K562 (cell line): ENCODE measurements at regions not wholly inside any gene's neighbourhood (a gene's known extent, or its start where the extent isn't known, plus 50 kb on each side); places are given as distances from the start of the nearest gene placed in this dataset.

Experiments used
- ATAC-seq: fragments of 200-7000 bp; cut with Tn5 transposase; 3 replicates; pipeline ENCODE4 v1.9.1; 2020; ENCODE audit warnings: moderate library complexity
- BruUV-seq: library from RNA; stranded (reverse); fragments of 400-500 nt; replicated peaks from 2 replicates; lab custom pipeline; 2021; lab: Mats Ljungman, UMichigan
- CTCF ChIA-PET: fragments of 300-600 bp; formaldehyde crosslinking; extraction: SDS; loops from one replicate; lab custom pipeline; 2021; ENCODE audit warnings: low intra/inter-chr PET ratio; lab: Yijun Ruan, JAX
- POLR2A ChIA-PET: fragments of 300-600, 350-650 bp; sonication (Branson Sonifier 250); formaldehyde crosslinking; extraction: SDS; loops from one replicate; lab custom pipeline; 2021; ENCODE audit warnings: antibody characterized with exemption, inconsistent platforms; lab: Yijun Ruan, JAX
- DNase-seq, 4 experiments: peaks; one replicate each; pipeline versions ENCODE4 v3.0.0 to v3.0.0-alpha.2; 2011 to 2018; ENCODE audit warnings: low spot score in 3 of 4, mixed read lengths in 3 of 4; ENCODE audit errors: extremely low read depth in 1 of 4
- FAIRE-seq: peaks from 2 replicates; lab custom pipeline; 2011; peaks lifted over from hg19 to GRCh38; lab: Jason Lieb, UNC
- H2AFZ ChIP-seq: 2 replicates; pipeline ENCODE4 v1.6.0; 2011; ENCODE audit warnings: low read depth, low read length, control low read depth, inconsistent platforms
- H3K27ac ChIP-seq: fragments of 200-600 bp; 3 replicates; pipeline ENCODE4 v1.8.0; 2011; ENCODE audit warnings: low read depth, mild to moderate bottlenecking, control low read depth, inconsistent platforms, low read length, moderate library complexity, mixed read lengths; ENCODE audit errors: extremely low read depth
- H3K27me3 ChIP-seq, 2 experiments: fragments of 300-600 bp in 1 of 2; 2 replicates in 1 of 2; 3 replicates in 1 of 2; pipeline versions ENCODE4 v1.6.0 to v1.8.0; 2011; ENCODE audit warnings: inconsistent platforms in 2 of 2, low read length in 2 of 2, mild to moderate bottlenecking in 1 of 2, mixed read lengths in 1 of 2, moderate library complexity in 1 of 2; ENCODE audit not compliant: control insufficient read depth in 2 of 2, insufficient read depth in 2 of 2
- H3K36me3 ChIP-seq: fragments of 300-600 bp; 3 replicates; pipeline ENCODE4 v1.8.0; 2011; ENCODE audit warnings: mild to moderate bottlenecking, low read length, inconsistent platforms; ENCODE audit not compliant: control insufficient read depth, insufficient read depth
- H3K4me1 ChIP-seq, 2 experiments: fragments of 200-600 bp in 1 of 2; replicated peaks in 1 of 2; 2 replicates in 1 of 2; 3 replicates in 1 of 2; pipeline versions ENCODE4 v1.5.1 to v1.8.0; 2011; ENCODE audit warnings: inconsistent platforms in 2 of 2, low read length in 2 of 2, mild to moderate bottlenecking in 1 of 2, mixed read lengths in 1 of 2, moderate library complexity in 1 of 2; ENCODE audit not compliant: control insufficient read depth in 2 of 2, insufficient read depth in 2 of 2
- H3K4me2 ChIP-seq: 2 replicates; pipeline ENCODE4 v1.6.1; 2011; ENCODE audit warnings: low read length, control low read depth, inconsistent platforms, mixed read lengths; ENCODE audit not compliant: insufficient read depth
- H3K4me3 ChIP-seq: fragments of 200-600 bp; sonication (generic), shearing (Covaris generic); 2 replicates; pipeline ENCODE4 v1.5.1; 2016; ENCODE audit warnings: control low read depth, inconsistent platforms
- H3K79me2 ChIP-seq: fragments of 200-600 bp; 3 replicates; pipeline ENCODE4 v1.8.0; 2011; ENCODE audit warnings: low read length, inconsistent platforms; ENCODE audit not compliant: control insufficient read depth, insufficient read depth
- H3K9ac ChIP-seq, 2 experiments: 2 replicates each; pipeline versions ENCODE4 v1.6.0 to v1.6.1; 2011; ENCODE audit warnings: low read depth in 2 of 2, low read length in 2 of 2, control low read depth in 1 of 2, inconsistent platforms in 1 of 2, mild to moderate bottlenecking in 1 of 2, mixed read lengths in 1 of 2; ENCODE audit not compliant: insufficient read depth in 1 of 2
- H3K9me1 ChIP-seq: one replicate; pipeline ENCODE4 v1.6.0; 2011; ENCODE audit warnings: inconsistent platforms, mild to moderate bottlenecking, low read length, moderate library complexity; ENCODE audit not compliant: control insufficient read depth, insufficient read depth
- H3K9me3 ChIP-seq: replicated peaks from 2 replicates; pipeline ENCODE4 v1.5.1; 2011; ENCODE audit warnings: low read depth, low read length, inconsistent platforms; ENCODE audit not compliant: control insufficient read depth, insufficient read depth
- H4K20me1 ChIP-seq: replicated peaks from 2 replicates; pipeline ENCODE4 v1.6.1; 2011; ENCODE audit warnings: low read length, inconsistent platforms, mixed read lengths; ENCODE audit not compliant: control insufficient read depth, insufficient read depth
- ADNP ChIP-seq: fragments of 200-800 bp; sonication (Bioruptor generic); IDR thresholded peaks from 2 replicates; pipeline ENCODE4 v1.6.1; 2016; ENCODE audit warnings: missing genetic modification characterization, missing compliant biosample characterization
- BACH1 ChIP-seq: fragments of 200-800 bp; sonication (Bioruptor generic); IDR thresholded peaks from 2 replicates; pipeline ENCODE4 v1.6.1; 2016; ENCODE audit warnings: missing genetic modification characterization, missing compliant biosample characterization
- CCNT2 ChIP-seq: IDR thresholded peaks from 2 replicates; pipeline ENCODE4 v1.6.1; 2011; ENCODE audit warnings: borderline replicate concordance, low read depth, mild to moderate bottlenecking, moderate library complexity, mixed read lengths, low read length; ENCODE audit not compliant: insufficient read length; ENCODE audit errors: extremely low read depth
- ETV1 ChIP-seq: fragments of 450-650 bp; conservative IDR thresholded peaks from 2 replicates; pipeline ENCODE4 v1.6.1; 2016; ENCODE audit warnings: missing genetic modification characterization, control low read depth, low read depth, missing compliant biosample characterization
- FOXK1 ChIP-seq: sonication (generic); formaldehyde crosslinking; IDR thresholded peaks from 2 replicates; pipeline ENCODE4 v1.8.0; 2022; ENCODE audit warnings: missing genetic modification reagents, mild to moderate bottlenecking, borderline replicate concordance
- FUS ChIP-seq: fragments of 200-400 bp; formaldehyde crosslinking; optimal IDR thresholded peaks from 2 replicates; pipeline ENCODE3; 2017; ENCODE audit warnings: low read depth, low read length
- MEIS2 ChIP-seq: fragments of 450-650 bp; IDR thresholded peaks from 2 replicates; pipeline ENCODE4 v1.6.1; 2014; ENCODE audit warnings: mild to moderate bottlenecking; ENCODE audit not compliant: partially characterized antibody
- NFXL1 ChIP-seq: fragments of 450-650 bp; formaldehyde crosslinking; IDR thresholded peaks from 2 replicates; pipeline ENCODE4 v1.4.0; 2021; ENCODE audit warnings: mild to moderate bottlenecking
- OTX1 ChIP-seq: fragments of 450-650 bp; formaldehyde crosslinking; IDR thresholded peaks from 2 replicates; pipeline ENCODE4 v1.4.0; 2022; ENCODE audit warnings: mild to moderate bottlenecking
- RBM22 ChIP-seq: fragments of 200-400 bp; formaldehyde crosslinking; IDR thresholded peaks from 2 replicates; pipeline ENCODE4 v1.6.1; 2018; ENCODE audit warnings: low read length, low read depth; ENCODE audit not compliant: poor library complexity, severe bottlenecking
- SREBF2 ChIP-seq: sonication (generic); formaldehyde crosslinking; IDR thresholded peaks from 2 replicates; pipeline ENCODE4 v1.4.0; 2020; ENCODE audit warnings: mild to moderate bottlenecking, missing genetic modification reagents
- TAF7 ChIP-seq: fragments of 450-650 bp; IDR thresholded peaks from 2 replicates; pipeline ENCODE4 v1.6.1; 2016; ENCODE audit warnings: missing genetic modification characterization, missing compliant biosample characterization
- ZC3H4 ChIP-seq: sonication (generic); formaldehyde crosslinking; IDR thresholded peaks from 2 replicates; pipeline ENCODE4 v1.9.0; 2021; ENCODE audit warnings: missing genetic modification reagents, borderline replicate concordance
- ZNF175 ChIP-seq: fragments of 200-800 bp; sonication (Bioruptor generic); IDR thresholded peaks from 2 replicates; pipeline ENCODE4 v1.6.1; 2016; ENCODE audit warnings: low read depth, mild to moderate bottlenecking, missing genetic modification characterization, missing compliant biosample characterization
- ZNF253 ChIP-seq: fragments of 250-450 bp; sonication (Bioruptor Pico); conservative IDR thresholded peaks from 2 replicates; pipeline ENCODE4 v1.6.1; 2021; ENCODE audit warnings: mild to moderate bottlenecking
- ZNF354B ChIP-seq: fragments of 250-450 bp; sonication (Bioruptor Pico); IDR thresholded peaks from 2 replicates; pipeline ENCODE4 v1.4.0; 2020
- ZNF76 ChIP-seq: fragments of 250-450 bp; sonication (Bioruptor Pico); IDR thresholded peaks from 2 replicates; pipeline ENCODE4 v1.4.0; 2020; ENCODE audit warnings: mild to moderate bottlenecking, moderate library complexity, borderline replicate concordance
- WGBS: fragments of 100-300 bp; shearing (Covaris generic); methylation state at CpG from one replicate; pipeline ENCODE4 v1.1.6; 2016; ENCODE audit warnings: low coverage, mixed read lengths; ENCODE audit not compliant: insufficient coverage; ENCODE audit errors: missing lambda C conversion rate; 5-methylcytosine and 5-hydroxymethylcytosine counted together
- in situ Hi-C: fragments of 300-500 bp; cut with MboI; formaldehyde crosslinking; loops from 4 replicates; pipeline ENCODE4 v1.15.0; 2018; ENCODE audit warnings: inconsistent platforms, mixed read lengths
- intact Hi-C: fragments of 100-400 bp; cut with micrococcal nuclease; formaldehyde crosslinking; loops from 2 replicates; pipeline ENCODE4 v1.14.2; 2022
- TF ChIP-seq, protein P1 (sequence below): fragments of 200-800 bp; sonication (Bioruptor generic); IDR thresholded peaks from 2 replicates; pipeline ENCODE4 v1.6.1; 2017; ENCODE audit warnings: missing genetic modification characterization, missing compliant biosample characterization
- TF ChIP-seq, protein P2 (sequence below): sonication (generic); formaldehyde crosslinking; IDR thresholded peaks from 2 replicates; pipeline ENCODE4 v1.8.0; 2022; ENCODE audit warnings: missing genetic modification reagents, mild to moderate bottlenecking, borderline replicate concordance
- TF ChIP-seq, protein P3 (sequence below): fragments of 250-450 bp; sonication (Bioruptor Pico); IDR thresholded peaks from 2 replicates; pipeline ENCODE4 v1.8.0; 2022; ENCODE audit warnings: inconsistent platforms, mild to moderate bottlenecking, moderate library complexity, borderline replicate concordance

DNA sequence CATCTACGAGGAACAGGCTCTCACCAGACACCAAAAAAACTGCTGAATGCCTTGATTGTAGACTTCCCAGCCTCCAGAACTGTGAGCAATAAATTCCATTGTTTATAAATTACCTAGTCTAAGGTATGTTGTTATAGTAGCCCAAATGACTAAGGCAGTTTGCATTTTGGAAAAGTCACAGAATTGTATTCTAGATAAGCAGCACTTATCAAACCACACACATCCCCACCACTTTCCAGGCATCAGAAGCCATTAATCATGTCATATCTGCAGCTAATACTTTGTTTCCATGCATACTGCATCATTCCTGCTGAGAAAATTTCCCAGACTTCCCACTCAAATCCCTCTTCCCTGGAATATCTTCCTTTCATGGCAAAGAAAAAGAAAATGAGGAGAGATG lies 187.2 kb downstream of the INO80D start:
- ATAC-seq (no peak), FAIRE-seq (no peak), DNase-seq (peak in 1 of 4 experiments; percentile 6)
- BruUV-seq: no TSS peak
- H3K4me1 ChIP-seq: peaks cover 3 to 12% of the 10 kb centered on the region in 2 experiments; a peak in 3 of 5 replicates
- intact Hi-C loops: no loop called here
- H3K9me3 ChIP-seq: peaks cover 2% of the 10 kb centered on the region; the same call in 1 of the 2 replicates
- in situ Hi-C loops: no loop called here
- CTCF ChIA-PET: no interaction called here
- H3K4me2 ChIP-seq: no peak overlapping the region
- no peaks in the 10 kb centered on the region for H4K20me1 ChIP-seq
- H2AFZ ChIP-seq: no peak overlapping the region
- no peaks in the 10 kb centered on the region for H3K79me2 ChIP-seq
- no peak overlapping the region for H3K9ac ChIP-seq
- no peaks in the 10 kb centered on the region for H3K36me3 ChIP-seq
- H3K27ac ChIP-seq: no peak overlapping the region
- WGBS: 0% methylated on average over 1 of the region's 1 CpG
- peaks cover 0 to 10% of the 10 kb centered on the region in 2 experiments; a peak in 2 of 5 replicates for H3K27me3 ChIP-seq
- POLR2A ChIA-PET: no interaction called here
- no peak overlapping the region for H3K4me3 ChIP-seq
- H3K9me1 ChIP-seq: no peaks in the 10 kb centered on the region
- TF ChIP-seq ETV1 (tag) (no peak), MEIS2 (peak; percentile 90), ZNF354B (CRISPR knock-in tag) (no peak), ZNF76 (no peak), FOXK1 (CRISPR knock-in tag) (no peak), ZNF175 (no peak), ZNF253 (CRISPR knock-in tag) (no peak), FUS (no peak), CCNT2 (peak; percentile 34), ADNP (tag) (no peak), RBM22 (no peak), ZC3H4 (CRISPR knock-in tag) (no peak), TAF7 (no peak), NFXL1 (CRISPR knock-in tag) (no peak), SREBF2 (CRISPR knock-in tag) (no peak), OTX1 (CRISPR knock-in tag) (no peak), BACH1 (tag) (no peak)
- TF ChIP-seq, protein P1, sequence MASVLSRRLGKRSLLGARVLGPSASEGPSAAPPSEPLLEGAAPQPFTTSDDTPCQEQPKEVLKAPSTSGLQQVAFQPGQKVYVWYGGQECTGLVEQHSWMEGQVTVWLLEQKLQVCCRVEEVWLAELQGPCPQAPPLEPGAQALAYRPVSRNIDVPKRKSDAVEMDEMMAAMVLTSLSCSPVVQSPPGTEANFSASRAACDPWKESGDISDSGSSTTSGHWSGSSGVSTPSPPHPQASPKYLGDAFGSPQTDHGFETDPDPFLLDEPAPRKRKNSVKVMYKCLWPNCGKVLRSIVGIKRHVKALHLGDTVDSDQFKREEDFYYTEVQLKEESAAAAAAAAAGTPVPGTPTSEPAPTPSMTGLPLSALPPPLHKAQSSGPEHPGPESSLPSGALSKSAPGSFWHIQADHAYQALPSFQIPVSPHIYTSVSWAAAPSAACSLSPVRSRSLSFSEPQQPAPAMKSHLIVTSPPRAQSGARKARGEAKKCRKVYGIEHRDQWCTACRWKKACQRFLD (CRISPR knock-in tag): no peak
- TF ChIP-seq, protein P2, sequence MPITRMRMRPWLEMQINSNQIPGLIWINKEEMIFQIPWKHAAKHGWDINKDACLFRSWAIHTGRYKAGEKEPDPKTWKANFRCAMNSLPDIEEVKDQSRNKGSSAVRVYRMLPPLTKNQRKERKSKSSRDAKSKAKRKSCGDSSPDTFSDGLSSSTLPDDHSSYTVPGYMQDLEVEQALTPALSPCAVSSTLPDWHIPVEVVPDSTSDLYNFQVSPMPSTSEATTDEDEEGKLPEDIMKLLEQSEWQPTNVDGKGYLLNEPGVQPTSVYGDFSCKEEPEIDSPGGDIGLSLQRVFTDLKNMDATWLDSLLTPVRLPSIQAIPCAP (CRISPR knock-in tag): no peak
- TF ChIP-seq, protein P3, sequence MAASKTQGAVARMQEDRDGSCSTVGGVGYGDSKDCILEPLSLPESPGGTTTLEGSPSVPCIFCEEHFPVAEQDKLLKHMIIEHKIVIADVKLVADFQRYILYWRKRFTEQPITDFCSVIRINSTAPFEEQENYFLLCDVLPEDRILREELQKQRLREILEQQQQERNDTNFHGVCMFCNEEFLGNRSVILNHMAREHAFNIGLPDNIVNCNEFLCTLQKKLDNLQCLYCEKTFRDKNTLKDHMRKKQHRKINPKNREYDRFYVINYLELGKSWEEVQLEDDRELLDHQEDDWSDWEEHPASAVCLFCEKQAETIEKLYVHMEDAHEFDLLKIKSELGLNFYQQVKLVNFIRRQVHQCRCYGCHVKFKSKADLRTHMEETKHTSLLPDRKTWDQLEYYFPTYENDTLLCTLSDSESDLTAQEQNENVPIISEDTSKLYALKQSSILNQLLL (CRISPR knock-in tag): no peak
